Muscle of leg (tissue), 3 donors: ENCODE measurements at regions not wholly inside any gene's neighbourhood (a gene's known extent, or its start where the extent isn't known, plus 50 kb on each side); places are given as distances from the start of the nearest gene placed in this dataset.

Experiments
- DNase-seq: peaks from one replicate; pipeline ENCODE4 v3.0.0; 2013
- H3K27ac ChIP-seq: one replicate; pipeline ENCODE4 v1.5.1; 2013; ENCODE audit warnings: mild to moderate bottlenecking, low read length, control low read depth
- H3K27me3 ChIP-seq: one replicate; pipeline ENCODE4 v1.6.1; 2013; ENCODE audit warnings: low read length; ENCODE audit not compliant: control insufficient read depth, insufficient read depth
- H3K36me3 ChIP-seq: one replicate; pipeline ENCODE4 v1.6.1; 2013; ENCODE audit warnings: low read length; ENCODE audit not compliant: control insufficient read depth, insufficient read depth
- H3K4me1 ChIP-seq: one replicate; pipeline ENCODE4 v1.6.1; 2013; ENCODE audit warnings: low read length; ENCODE audit not compliant: control insufficient read depth, insufficient read depth
- H3K4me3 ChIP-seq: one replicate; pipeline ENCODE4 v1.5.1; 2013; ENCODE audit warnings: low read length, control low read depth
- H3K9me3 ChIP-seq: replicated peaks from 2 replicates; pipeline ENCODE4 v1.6.1; 2013; ENCODE audit warnings: low read depth, low read length; ENCODE audit not compliant: control insufficient read depth
- WGBS: methylation state at CpG from one replicate; pipeline ENCODE4 v1.1.5; 2013; ENCODE audit warnings: missing lambda C conversion rate; ENCODE audit not compliant: insufficient coverage; 5-methylcytosine and 5-hydroxymethylcytosine counted together

GRCh38 chr5:34529581-34530331, 126.4 kb upstream of the RAI14 start:
- Histone ChIP-seq H3K27me3 (no peaks in the 10 kb centered on the region), H3K27ac (no peak overlapping the region), H3K9me3 (no peaks in the 10 kb centered on the region), H3K4me3 (no peak overlapping the region), H3K36me3 (no peaks in the 10 kb centered on the region), H3K4me1 (peaks cover 17% of the 10 kb centered on the region)
- WGBS: 72% methylated on average over 4 of the region's 10 CpGs
- DNase-seq: no peak

- no peaks in the 10 kb centered on the region for H3K9me3 ChIP-seq
- H3K4me3 ChIP-seq: no peak overlapping the region
- DNase-seq: no peak
- peaks cover 17% of the 10 kb centered on the region for H3K4me1 ChIP-seq
- H3K27me3 ChIP-seq: no peaks in the 10 kb centered on the region
- H3K36me3 ChIP-seq: no peaks in the 10 kb centered on the region
- H3K27ac ChIP-seq: no peak overlapping the region
- WGBS: 63% methylated on average over 2 of the region's 2 CpGs
Measured at GRCh38 chr5:34530637-34531036, 125.5 kb upstream of the RAI14 start.

- DNase-seq: no peak
- Histone ChIP-seq H3K27me3 (no peaks in the 10 kb centered on the region), H3K4me3 (no peak overlapping the region), H3K36me3 (no peaks in the 10 kb centered on the region), H3K9me3 (no peaks in the 10 kb centered on the region), H3K4me1 (peaks cover 17% of the 10 kb centered on the region), H3K27ac (no peak overlapping the region)
- 84% methylated on average over 5 of the region's 8 CpGs for WGBS
Measured at GRCh38 chr5:34531751-34532360, 124.3 kb upstream of the RAI14 start.

- peak; percentile 70 for DNase-seq
- no CpG with 5 or more reads among the region's 4 CpGs for WGBS
- H3K9me3 ChIP-seq: no peaks in the 10 kb centered on the region
- no peak overlapping the region for H3K4me3 ChIP-seq
- peak overlapping the region; percentile 57 for H3K27ac ChIP-seq
- H3K36me3 ChIP-seq: no peaks in the 10 kb centered on the region
- H3K27me3 ChIP-seq: no peaks in the 10 kb centered on the region
- peaks cover 17% of the 10 kb centered on the region for H3K4me1 ChIP-seq
Measured at GRCh38 chr5:34533582-34534522, 122.3 kb upstream of the RAI14 start.

- Histone ChIP-seq H3K27ac (peak overlapping the region; percentile 57), H3K4me3 (no peak overlapping the region), H3K9me3 (no peaks in the 10 kb centered on the region), H3K4me1 (peaks cover 13% of the 10 kb centered on the region), H3K27me3 (no peaks in the 10 kb centered on the region), H3K36me3 (no peaks in the 10 kb centered on the region)
- DNase-seq: peak; percentile 88
- WGBS: no CpG with 5 or more reads among the region's 4 CpGs
Measured at GRCh38 chr5:34534523-34535103, 121.5 kb upstream of the RAI14 start.

GRCh38 chr5:34535433-34535832, 120.7 kb upstream of the RAI14 start:
- WGBS: no CpG with 5 or more reads among the region's 1 CpG
- no peak for DNase-seq
- H3K4me1 ChIP-seq: peaks cover 13% of the 10 kb centered on the region
- no peaks in the 10 kb centered on the region for H3K9me3 ChIP-seq
- H3K27me3 ChIP-seq: no peaks in the 10 kb centered on the region
- no peak overlapping the region for H3K27ac ChIP-seq
- no peak overlapping the region for H3K4me3 ChIP-seq
- no peaks in the 10 kb centered on the region for H3K36me3 ChIP-seq

GRCh38 chr5:34535944-34536623, 120.0 kb upstream of the RAI14 start:
- Histone ChIP-seq H3K27me3 (no peaks in the 10 kb centered on the region), H3K27ac (no peak overlapping the region), H3K4me1 (peaks cover 13% of the 10 kb centered on the region), H3K4me3 (no peak overlapping the region), H3K36me3 (no peaks in the 10 kb centered on the region), H3K9me3 (no peaks in the 10 kb centered on the region)
- no peak for DNase-seq
- no CpG with 5 or more reads among the region's 2 CpGs for WGBS

GRCh38 chr5:34536699-34537098, 119.4 kb upstream of the RAI14 start:
- Histone ChIP-seq H3K27me3 (no peaks in the 10 kb centered on the region), H3K36me3 (no peaks in the 10 kb centered on the region), H3K9me3 (no peaks in the 10 kb centered on the region), H3K4me1 (peaks cover 13% of the 10 kb centered on the region), H3K4me3 (no peak overlapping the region), H3K27ac (no peak overlapping the region)
- DNase-seq: no peak

- no peak overlapping the region for H3K27ac ChIP-seq
- no peak overlapping the region for H3K4me3 ChIP-seq
- H3K4me1 ChIP-seq: peaks cover 8% of the 10 kb centered on the region
- H3K9me3 ChIP-seq: no peaks in the 10 kb centered on the region
- H3K36me3 ChIP-seq: no peaks in the 10 kb centered on the region
- WGBS: no CpG with 5 or more reads among the region's 3 CpGs
- H3K27me3 ChIP-seq: no peaks in the 10 kb centered on the region
- DNase-seq: no peak
Measured at GRCh38 chr5:34538026-34538672, 118.0 kb upstream of the RAI14 start.
